Skeletal muscle tissue (tissue), 3 donors: ENCODE measurements at regions not wholly inside any gene's neighbourhood (a gene's known extent, or its start where the extent isn't known, plus 50 kb on each side); places are given as distances from the start of the nearest gene placed in this dataset.

ENCODE experiments used
- H3K27ac ChIP-seq: one replicate; pipeline ENCODE4 v1.7.0; 2013; ENCODE audit warnings: mild to moderate bottlenecking, low read depth, low read length, inconsistent platforms
- H3K27me3 ChIP-seq, 3 donors: one replicate each; pipeline ENCODE4 v1.7.0; 2013; ENCODE audit warnings: low read length in 3 of 3; ENCODE audit not compliant: control insufficient read depth in 3 of 3, insufficient read depth in 3 of 3
- H3K36me3 ChIP-seq, 3 donors: one replicate each; pipeline ENCODE4 v1.7.0; 2013; ENCODE audit warnings: low read length in 3 of 3; ENCODE audit not compliant: control insufficient read depth in 3 of 3, insufficient read depth in 3 of 3
- H3K4me1 ChIP-seq, 3 donors: one replicate each; pipeline ENCODE4 v1.7.0; 2013; ENCODE audit warnings: low read length in 3 of 3, mild to moderate bottlenecking in 3 of 3; ENCODE audit not compliant: control insufficient read depth in 3 of 3, insufficient read depth in 3 of 3
- H3K4me3 ChIP-seq, 3 donors: one replicate each; pipeline ENCODE4 v1.7.0; 2013; ENCODE audit warnings: low read length in 3 of 3
- H3K9ac ChIP-seq, 3 donors: one replicate each; pipeline ENCODE4 v1.7.0; 2013; ENCODE audit warnings: low read length in 3 of 3, mild to moderate bottlenecking in 3 of 3, moderate library complexity in 2 of 3, low read depth in 1 of 3
- H3K9me3 ChIP-seq, 3 donors: one replicate each; pipeline ENCODE4 v1.7.0; 2013; ENCODE audit warnings: low read length in 3 of 3; ENCODE audit not compliant: control insufficient read depth in 3 of 3
- donor health status: Osteomylitis.

DNA sequence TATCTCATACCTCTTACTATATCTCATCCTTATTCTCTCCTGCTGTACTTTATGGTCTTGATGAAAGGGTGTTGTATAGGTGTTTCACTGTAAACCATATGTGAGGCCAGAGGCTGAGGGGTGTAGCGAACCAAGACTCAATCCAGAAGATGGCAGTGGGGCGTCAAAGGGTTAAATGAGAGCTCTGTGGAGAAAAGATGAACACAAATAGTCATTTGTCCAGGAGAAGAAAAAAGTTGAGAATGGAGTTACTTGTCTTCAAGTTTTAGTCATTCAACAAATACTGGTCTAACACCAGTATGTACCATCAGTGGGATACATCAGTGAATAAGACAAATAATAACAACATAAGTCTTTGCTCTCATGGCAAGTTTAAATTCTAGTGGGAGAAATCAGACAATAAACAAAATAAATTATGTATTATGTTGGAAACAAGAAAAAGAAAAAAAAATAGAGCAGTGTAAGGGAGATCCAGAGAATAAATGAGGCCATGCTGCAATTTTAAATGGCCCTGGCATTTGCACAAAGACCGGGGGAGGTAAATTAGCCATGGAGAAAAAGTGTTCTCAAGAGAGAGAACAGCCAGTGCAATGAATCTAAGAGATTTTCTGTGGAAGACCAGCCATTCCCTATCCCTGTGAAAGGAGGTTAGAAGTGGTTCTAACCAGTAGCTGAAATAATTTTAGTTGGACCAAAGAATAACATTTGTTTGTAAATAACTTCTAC is 77.0 kb upstream of the UMPS start:
- Histone ChIP-seq H3K4me3 (no peak overlapping the region), H3K4me1 (peaks cover 14 to 21% (median 17%) of the 10 kb centered on the region in 3 donors), H3K36me3 (peaks cover 29 to 42% (median 38%) of the 10 kb centered on the region in 3 donors), H3K27me3 (no peaks in the 10 kb centered on the region), H3K9me3 (no peaks in the 10 kb centered on the region), H3K27ac (peak overlapping the region; percentile 54), H3K9ac (no peak overlapping the region)

DNA sequence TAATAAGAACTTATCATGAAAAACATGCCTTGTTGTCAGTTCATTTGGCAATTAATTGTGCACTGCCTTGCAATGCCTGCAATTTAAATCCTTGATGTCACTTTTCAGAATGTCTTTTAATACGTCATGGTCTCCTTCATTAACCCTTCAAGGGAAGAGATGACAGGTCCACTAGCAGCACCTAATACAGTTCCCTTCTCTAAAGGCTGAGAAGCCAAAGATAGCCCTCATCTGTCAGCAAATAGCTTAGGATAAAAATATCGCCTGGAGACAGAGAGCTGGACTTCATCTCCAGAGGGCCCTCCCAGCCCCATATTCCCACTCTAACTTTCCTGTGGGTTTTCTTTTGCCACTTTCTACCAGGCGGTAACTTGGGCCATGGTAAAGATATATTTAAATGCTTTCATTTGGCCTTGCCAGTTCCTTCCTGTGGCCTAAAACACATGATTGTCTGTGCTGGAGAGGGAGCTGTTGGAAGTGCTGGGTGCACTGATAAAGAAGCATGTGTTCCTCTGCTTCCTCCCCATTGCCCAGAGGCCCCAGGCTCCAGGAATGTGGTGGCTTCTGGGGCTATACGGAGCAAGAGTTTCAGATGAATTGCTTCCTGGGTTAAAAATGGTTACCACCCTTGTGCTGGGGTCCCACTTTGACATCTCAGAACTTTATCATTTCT is 76.3 kb upstream of the UMPS start:
- Histone ChIP-seq H3K36me3 (peaks cover 36 to 49% (median 41%) of the 10 kb centered on the region in 3 donors), H3K4me3 (no peak overlapping the region), H3K27ac (peak overlapping the region; percentile 54), H3K4me1 (peaks cover 14 to 21% (median 17%) of the 10 kb centered on the region in 3 donors), H3K27me3 (no peaks in the 10 kb centered on the region), H3K9me3 (no peaks in the 10 kb centered on the region), H3K9ac (peak overlapping the region in 1 of 3 donors; percentile 58)

DNA sequence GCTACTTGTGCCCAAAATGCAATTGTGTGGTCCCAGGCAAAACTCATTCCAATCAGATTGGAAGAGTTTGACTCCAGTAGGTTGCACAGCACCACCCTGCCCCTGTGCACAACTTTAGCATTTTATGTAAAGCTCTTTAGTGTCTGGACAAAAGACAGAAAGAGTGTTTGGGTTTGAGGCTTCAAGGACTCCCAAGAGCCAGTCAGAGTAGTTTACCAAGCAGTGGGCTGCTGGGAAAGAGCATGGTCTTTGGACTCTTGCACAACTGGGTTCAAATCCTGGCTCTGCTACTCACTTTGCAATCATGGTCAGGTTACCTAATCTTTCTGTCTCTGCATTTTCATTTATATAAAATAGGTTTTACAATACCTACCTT is 75.8 kb upstream of the UMPS start:
- no peak overlapping the region for H3K4me3 ChIP-seq
- peaks cover 14 to 21% (median 17%) of the 10 kb centered on the region in 3 donors for H3K4me1 ChIP-seq
- H3K27ac ChIP-seq: peak overlapping the region; percentile 54
- peaks cover 40 to 55% (median 45%) of the 10 kb centered on the region in 3 donors for H3K36me3 ChIP-seq
- no peaks in the 10 kb centered on the region for H3K27me3 ChIP-seq
- H3K9me3 ChIP-seq: no peaks in the 10 kb centered on the region
- H3K9ac ChIP-seq: peak overlapping the region in 1 of 3 donors; percentile 58

DNA sequence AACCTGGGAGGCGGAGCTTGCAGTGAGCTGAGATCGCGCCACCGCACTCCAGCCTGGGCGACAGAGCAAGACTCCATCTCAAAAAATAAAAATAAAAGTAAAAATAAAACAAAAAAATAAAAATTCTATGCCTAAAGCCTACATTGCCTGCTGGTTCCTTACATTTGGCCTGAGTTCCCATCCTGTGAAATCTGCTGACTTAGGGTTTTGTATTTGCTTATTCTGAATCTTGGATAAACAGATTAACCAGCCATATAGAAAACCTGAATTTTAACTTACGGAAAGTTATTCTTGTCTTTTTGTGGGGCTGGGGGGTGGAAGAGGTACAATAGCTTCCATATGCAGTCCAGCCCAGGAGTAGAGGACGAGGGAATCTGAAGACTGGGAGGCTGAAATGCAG is 73.7 kb upstream of the UMPS start:
- H3K4me1 ChIP-seq: peaks cover 14 to 21% (median 17%) of the 10 kb centered on the region in 3 donors
- H3K27me3 ChIP-seq: no peaks in the 10 kb centered on the region
- no peak overlapping the region for H3K9ac ChIP-seq
- no peak overlapping the region for H3K27ac ChIP-seq
- peaks cover 34 to 59% (median 41%) of the 10 kb centered on the region in 3 donors for H3K36me3 ChIP-seq
- no peak overlapping the region for H3K4me3 ChIP-seq
- H3K9me3 ChIP-seq: no peaks in the 10 kb centered on the region

DNA sequence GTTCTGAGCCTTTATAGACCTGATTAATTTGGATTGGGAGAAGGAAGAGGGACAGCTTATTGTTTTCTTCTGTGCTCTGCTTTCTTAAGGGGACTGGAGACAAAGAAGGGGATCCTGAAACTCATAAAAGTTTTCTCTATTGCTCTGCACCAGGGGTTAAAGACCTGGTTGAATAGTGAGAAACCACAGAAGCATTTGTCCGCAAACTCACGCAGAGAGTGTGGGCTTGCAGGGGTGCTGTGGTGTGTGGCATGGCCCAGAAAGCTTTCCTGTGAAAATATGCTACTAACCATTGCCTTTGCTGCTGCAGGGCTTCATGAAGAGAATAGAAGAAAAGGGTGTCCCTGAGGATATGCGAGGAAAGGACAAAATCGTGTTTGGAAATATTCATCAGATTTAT is 73.1 kb upstream of the UMPS start:
- Histone ChIP-seq H3K9ac (no peak overlapping the region), H3K4me1 (peaks cover 14 to 21% (median 17%) of the 10 kb centered on the region in 3 donors), H3K36me3 (peaks cover 34 to 60% (median 40%) of the 10 kb centered on the region in 3 donors), H3K9me3 (no peaks in the 10 kb centered on the region), H3K27ac (no peak overlapping the region), H3K4me3 (no peak overlapping the region), H3K27me3 (no peaks in the 10 kb centered on the region)

DNA sequence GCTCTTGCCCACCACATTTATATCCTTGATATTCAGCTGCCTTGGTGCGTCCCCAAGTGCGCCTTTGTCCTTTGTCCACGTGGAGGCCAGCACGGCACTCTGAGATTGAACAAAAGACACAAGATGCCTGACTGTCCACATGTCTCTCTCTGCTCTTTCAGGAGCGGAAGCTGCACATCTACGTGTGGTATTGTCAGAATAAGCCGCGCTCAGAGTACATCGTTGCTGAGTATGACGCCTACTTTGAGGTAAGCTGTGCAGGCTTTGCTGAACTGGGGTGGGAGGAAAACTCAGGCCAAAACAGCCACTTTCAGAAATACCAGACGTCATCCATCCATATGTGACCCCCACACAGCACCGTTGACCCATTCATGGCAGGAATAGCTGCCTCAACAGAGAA is 72.0 kb upstream of the UMPS start:
- no peak overlapping the region for H3K9ac ChIP-seq
- H3K27me3 ChIP-seq: no peaks in the 10 kb centered on the region
- no peak overlapping the region for H3K4me3 ChIP-seq
- no peaks in the 10 kb centered on the region for H3K9me3 ChIP-seq
- H3K4me1 ChIP-seq: peaks cover 14 to 16% (median 14%) of the 10 kb centered on the region in 3 donors
- no peak overlapping the region for H3K27ac ChIP-seq
- H3K36me3 ChIP-seq: peaks cover 35 to 62% (median 37%) of the 10 kb centered on the region in 3 donors

DNA sequence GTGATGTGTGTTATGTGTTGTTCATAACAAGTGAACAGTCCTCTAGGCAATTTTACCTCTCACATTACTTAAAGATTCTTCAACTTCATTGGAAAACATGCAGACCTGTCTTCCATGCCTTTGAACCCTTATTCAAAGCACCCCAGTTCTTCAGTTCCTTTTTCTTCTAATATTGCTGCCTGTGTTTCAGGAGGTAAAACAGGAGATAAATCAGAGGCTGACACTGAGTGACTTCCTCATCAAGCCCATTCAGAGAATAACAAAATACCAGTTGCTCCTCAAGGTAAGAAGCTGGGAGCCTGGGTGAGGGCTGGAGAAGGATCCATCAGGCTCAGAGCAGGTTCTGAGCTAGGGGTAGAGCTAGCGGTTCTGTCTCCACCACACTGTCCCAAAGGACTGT is 71.1 kb upstream of the UMPS start:
- Histone ChIP-seq H3K27me3 (no peaks in the 10 kb centered on the region), H3K4me1 (peaks cover 7 to 9% (median 9%) of the 10 kb centered on the region in 3 donors), H3K36me3 (peaks cover 35 to 62% (median 36%) of the 10 kb centered on the region in 3 donors), H3K27ac (no peak overlapping the region), H3K4me3 (no peak overlapping the region), H3K9me3 (no peaks in the 10 kb centered on the region), H3K9ac (no peak overlapping the region)

DNA sequence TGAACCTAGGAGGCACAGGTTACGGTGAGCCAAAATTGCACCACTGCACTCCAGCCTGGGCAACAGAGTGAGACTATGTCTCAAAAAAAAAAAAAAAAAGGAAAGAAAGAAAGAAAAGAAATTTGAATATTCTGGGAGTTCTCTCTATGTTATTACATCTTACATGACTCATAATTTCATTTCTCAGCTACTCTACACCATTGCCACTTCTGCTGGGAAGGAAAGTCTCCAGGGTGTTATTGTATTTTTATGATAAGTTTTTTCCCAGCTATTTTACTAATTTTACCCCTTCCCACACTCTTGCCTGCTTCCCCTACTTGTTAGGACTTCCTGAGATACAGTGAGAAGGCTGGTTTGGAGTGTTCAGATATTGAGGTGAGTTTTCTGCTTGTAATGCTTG is 69.7 kb upstream of the UMPS start:
- no peak overlapping the region for H3K4me3 ChIP-seq
- peaks cover 30 to 57% (median 36%) of the 10 kb centered on the region in 3 donors for H3K36me3 ChIP-seq
- peaks cover 0 to 8% (median 3%) of the 10 kb centered on the region in 3 donors for H3K4me1 ChIP-seq
- no peak overlapping the region for H3K9ac ChIP-seq
- H3K9me3 ChIP-seq: no peaks in the 10 kb centered on the region
- H3K27ac ChIP-seq: no peak overlapping the region
- no peaks in the 10 kb centered on the region for H3K27me3 ChIP-seq

DNA sequence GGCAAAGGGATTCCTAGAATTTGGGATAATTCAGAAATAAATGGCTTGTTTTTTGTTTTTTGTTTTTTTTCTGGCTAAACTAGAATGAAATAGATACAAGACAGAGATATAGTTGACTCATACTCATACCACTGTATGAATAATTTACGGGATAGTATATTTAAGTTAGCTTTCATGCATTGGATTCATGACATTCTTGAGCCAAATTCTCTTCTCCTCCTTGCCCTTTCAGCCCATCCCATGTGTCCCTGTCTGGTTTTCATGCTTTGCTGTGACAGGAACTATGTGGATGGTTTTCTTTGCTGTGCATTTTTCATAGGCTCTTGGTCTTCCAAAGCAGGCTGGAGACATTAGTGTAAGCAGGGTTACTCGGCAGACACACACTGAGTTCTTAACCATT is 66.6 kb upstream of the UMPS start:
- peaks cover 29 to 55% (median 30%) of the 10 kb centered on the region in 3 donors for H3K36me3 ChIP-seq
- H3K4me3 ChIP-seq: no peak overlapping the region
- no peak overlapping the region for H3K27ac ChIP-seq
- H3K9me3 ChIP-seq: no peaks in the 10 kb centered on the region
- no peak overlapping the region for H3K9ac ChIP-seq
- H3K4me1 ChIP-seq: peaks cover 0 to 13% (median 3%) of the 10 kb centered on the region in 3 donors
- no peaks in the 10 kb centered on the region for H3K27me3 ChIP-seq

DNA sequence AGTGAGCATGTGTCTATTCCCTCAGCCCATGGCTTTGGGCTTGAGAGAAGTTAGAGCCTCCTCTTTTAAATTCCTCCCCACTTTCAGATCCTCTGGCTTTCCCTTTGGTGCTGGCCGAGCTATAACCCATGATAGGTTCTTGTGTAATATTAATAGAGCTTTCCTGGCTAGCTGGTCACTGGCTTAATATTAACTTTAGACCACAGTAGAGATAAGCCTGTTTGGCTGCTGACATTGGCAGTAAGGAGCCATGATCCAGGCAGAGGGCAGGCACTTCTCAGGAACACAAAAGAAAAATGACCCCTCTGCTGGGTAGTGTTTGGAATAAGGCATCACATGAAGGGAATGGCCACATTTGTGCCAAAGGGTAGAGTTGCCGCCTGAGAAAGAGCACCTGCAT is 65.4 kb upstream of the UMPS start:
- Histone ChIP-seq H3K4me1 (peaks cover 0 to 13% (median 3%) of the 10 kb centered on the region in 3 donors), H3K36me3 (peaks cover 25 to 52% (median 30%) of the 10 kb centered on the region in 3 donors), H3K9ac (peak overlapping the region in 1 of 3 donors; percentile 18), H3K27me3 (no peaks in the 10 kb centered on the region), H3K9me3 (no peaks in the 10 kb centered on the region), H3K27ac (peak overlapping the region; percentile 76), H3K4me3 (no peak overlapping the region)
